SK-N-SH treated with all-trans-retinoic acid at 6 μM for 48 hours (cell line): ENCODE measurements at regions not wholly inside any gene's neighbourhood (a gene's known extent, or its start where the extent isn't known, plus 50 kb on each side); places are given as distances from the start of the nearest gene placed in this dataset.

ENCODE experiments used
- CSRNP3 ChIP-seq: fragments of 250-450 bp; sonication (Bioruptor Pico); IDR thresholded peaks from 2 replicates; pipeline ENCODE4 v1.5.1; 2021; ENCODE audit warnings: mild to moderate bottlenecking, moderate library complexity
- PATZ1 ChIP-seq: fragments of 250-450 bp; sonication (Bioruptor Pico); IDR thresholded peaks from 2 replicates; pipeline ENCODE4 v1.8.0; 2020; ENCODE audit warnings: mild to moderate bottlenecking, moderate library complexity, borderline replicate concordance
- RARB ChIP-seq: fragments of 250-450 bp; sonication (Bioruptor Pico); IDR thresholded peaks from 2 replicates; pipeline ENCODE4 v1.8.0; 2021; ENCODE audit warnings: mild to moderate bottlenecking, moderate library complexity
- TSHZ2 ChIP-seq: fragments of 250-450 bp; sonication (Bioruptor Pico); IDR thresholded peaks from 2 replicates; pipeline ENCODE4 v1.5.0; 2020; ENCODE audit warnings: mild to moderate bottlenecking, moderate library complexity
- ZFP3 ChIP-seq: fragments of 250-450 bp; sonication (Bioruptor Pico); IDR thresholded peaks from 2 replicates; pipeline ENCODE4 v1.5.0; 2020; ENCODE audit warnings: mild to moderate bottlenecking, moderate library complexity
- ZNF565 ChIP-seq: fragments of 450-650 bp; formaldehyde crosslinking; conservative IDR thresholded peaks from 2 replicates; pipeline ENCODE4 v1.5.0; 2020; ENCODE audit warnings: low read depth, mild to moderate bottlenecking, moderate library complexity

- TF ChIP-seq ZFP3 (CRISPR knock-in tag) (no peak), PATZ1 (CRISPR knock-in tag) (no peak), CSRNP3 (CRISPR knock-in tag) (no peak), TSHZ2 (no peak), ZNF565 (no peak), RARB (no peak)
Observed at GRCh38 chr15:99481113-99481950, 84.5 kb upstream of the MEF2A start.
